Heart left ventricle (tissue), 13 donors: ENCODE measurements at regions not wholly inside any gene's neighbourhood (a gene's known extent, or its start where the extent isn't known, plus 50 kb on each side); places are given as distances from the start of the nearest gene placed in this dataset.

Source experiments
- CTCF ChIP-seq, 12 donors: fragments of 200-600 bp; sonication (generic) in 4 of 12; IDR thresholded peaks; one replicate each; pipeline versions ENCODE4 v1.5.0 to v1.8.0; 2018 to 2022; ENCODE audit warnings: antibody characterized with exemption in 12 of 12, mild to moderate bottlenecking in 5 of 12
- POLR2A ChIP-seq, 2 donors: fragments of 450-650 bp; IDR thresholded peaks; one replicate each; pipeline ENCODE4 v1.6.1; 2017; ENCODE audit warnings: antibody characterized with exemption in 2 of 2, mild to moderate bottlenecking in 2 of 2, moderate library complexity in 2 of 2
- donor health status: ischemic (EF 13 %, LVEDD 7.1; RV severe dilation, severe dysfunction).
- donor health status: DM: no; HTN: yes; CAD: no.
- donor health status: DM: no; HTN: no; CAD: no.
- donor health status: ischemic (EF 25% LVEDD 6.9; RV normal size, moderate dysfunction).
- donor health status: ischemic (EF 25% LVEDD 5.7; RV mildly dilated, moderate dysfunction).
- donor health status: ischemic (EF 35%, LVEDD 5.7; RV mildly dilated, moderate dysfunction).
- donor health status: nonischemic (EF 11% LVEDD 7.7; RV severe dilation, severe dysfunction).
- donor health status: DM: yes; HTN: yes; CAD: no.
- donor health status: PGD.
- donor health status: ischemic (EF 29% LVEDD 5.4; RV normal size, mild dysfunction).
- donor health status: nonischemic (EF 23%, LVEDD 6.1; RV moderate dilation, normal function).

- no peak for TF ChIP-seq POLR2A (IDR thresholded peaks at IDR 0.05)
- no peak for TF ChIP-seq CTCF (IDR thresholded peaks at IDR 0.05)
These were observed 154.0 kb downstream of the TGFB2 start for GRCh38 chr1:218499011-218499691.
